Prostate gland (tissue), 2 donors: ENCODE measurements at regions not wholly inside any gene's neighbourhood (a gene's known extent, or its start where the extent isn't known, plus 50 kb on each side); places are given as distances from the start of the nearest gene placed in this dataset.

Source experiments
- CTCF ChIP-seq, 4 experiments: fragments of 200-600 bp in 2 of 4; fragments of 450-650 bp in 2 of 4; sonication (generic) in 2 of 4; IDR thresholded peaks; 1 replicate in 3 of 4; 2 replicates in 1 of 4; pipeline ENCODE4 v1.5.1; 2016 to 2019; ENCODE audit warnings: antibody characterized with exemption in 4 of 4, mild to moderate bottlenecking in 2 of 4, moderate library complexity in 2 of 4
- POLR2A ChIP-seq: fragments of 450-650 bp; IDR thresholded peaks from one replicate; pipeline ENCODE4 v1.6.1; 2016; ENCODE audit warnings: antibody characterized with exemption, mild to moderate bottlenecking
- POLR2AphosphoS5 ChIP-seq: sonication (generic); formaldehyde crosslinking; IDR thresholded peaks from one replicate; pipeline ENCODE4 v1.6.1; 2017; ENCODE audit warnings: antibody characterized with exemption

- TF ChIP-seq CTCF (IDR thresholded peaks at IDR 0.05), result no peak
- TF ChIP-seq POLR2AphosphoS5, result no peak
- TF ChIP-seq POLR2A, result no peak
These were observed 179.8 kb downstream of the MEX3B start for GRCh38 chr15:81865850-81866537.
